Activated naive CD4-positive, alpha-beta T cell treated with anti-CD3 and anti-CD28 coated beads, Interleukin-2, amount 50 U/mL, for 72 hours (primary cell): ENCODE measurements at regions not wholly inside any gene's neighbourhood (a gene's known extent, or its start where the extent isn't known, plus 50 kb on each side); places are given as distances from the start of the nearest gene placed in this dataset.

ENCODE experiments used
- ATAC-seq, 2 donors: fragments of 150-1000 bp; cut with Tn5 transposase; 2 replicates each; pipeline ENCODE4 v1.10.0; 2021; ENCODE audit warnings: mild to moderate bottlenecking in 2 of 2, moderate library complexity in 2 of 2
- DNase-seq, 2 donors: peaks; one replicate each; pipeline ENCODE4 v3.0.0; 2021 to 2022; ENCODE audit warnings: low spot score in 2 of 2
- H3K27ac Mint-ChIP-seq, 2 donors: one replicate each; pipeline ENCODE4 v1.8.0; 2022; ENCODE audit warnings: mild to moderate bottlenecking in 2 of 2, mixed read lengths in 2 of 2
- H3K36me3 Mint-ChIP-seq, 2 donors: one replicate each; pipeline ENCODE4 v1.8.0; 2022; ENCODE audit warnings: mixed read lengths in 2 of 2
- H3K9me3 Mint-ChIP-seq, 2 donors: one replicate each; pipeline ENCODE4 v1.8.0; 2022; ENCODE audit warnings: mixed read lengths in 2 of 2

- no peak for ATAC-seq
- Mint-ChIP-seq H3K27ac (no peak overlapping the region), H3K9me3 (no peaks in the 10 kb centered on the region), H3K36me3 (no peaks in the 10 kb centered on the region)
- DNase-seq = no peak
These were observed 52.1 kb upstream of the HTATIP2 start for GRCh38 chr11:20311444-20311843.

DNA sequence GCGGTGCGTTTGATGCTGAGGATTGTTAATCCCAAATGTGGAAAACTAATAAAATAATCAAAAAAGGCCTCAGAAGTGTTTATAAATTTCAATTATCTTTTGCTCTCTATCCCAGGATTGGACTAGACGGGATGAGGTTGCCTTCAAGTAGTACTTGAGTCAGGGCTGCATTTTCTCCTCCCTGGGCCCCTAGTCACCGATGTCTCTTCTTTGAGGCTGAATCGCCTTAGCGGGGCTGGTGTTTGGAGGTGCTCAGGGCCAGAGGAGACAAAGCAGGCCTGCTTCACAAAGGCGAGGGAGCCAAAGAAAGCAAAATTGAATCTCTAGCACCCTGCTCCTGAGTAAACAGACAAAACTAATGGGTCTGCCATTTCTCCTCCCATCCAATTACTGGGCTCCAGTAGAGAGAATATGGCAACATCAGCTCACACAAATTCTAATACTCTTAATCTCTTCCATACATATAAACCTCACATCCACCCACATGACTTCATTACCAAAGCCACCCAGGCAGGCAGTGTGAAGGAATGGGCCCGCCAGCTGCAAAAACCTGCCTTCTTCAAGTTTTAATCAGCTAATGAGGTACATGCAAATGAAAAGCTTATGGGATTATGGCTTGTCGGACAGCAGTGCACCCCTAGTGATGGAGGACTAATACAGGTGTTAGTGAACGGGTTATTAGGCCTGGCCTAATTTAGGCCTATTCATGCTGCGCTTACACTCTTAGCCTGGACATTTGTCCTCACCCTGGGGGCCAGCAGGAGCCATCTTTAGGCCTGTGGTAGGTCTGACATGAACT is 52.7 kb upstream of the HTATIP2 start:
- H3K9me3 Mint-ChIP-seq = no peaks in the 10 kb centered on the region
- no peaks in the 10 kb centered on the region for H3K36me3 Mint-ChIP-seq
- ATAC-seq = no peak
- no peak overlapping the region for H3K27ac Mint-ChIP-seq
- no peak for DNase-seq

GRCh38 chr11:20310137-20310536 is 53.4 kb upstream of the HTATIP2 start:
- no peak for ATAC-seq
- H3K36me3 Mint-ChIP-seq = no peaks in the 10 kb centered on the region

GRCh38 chr11:20309231-20310025 is 54.1 kb upstream of the HTATIP2 start:
- no peaks in the 10 kb centered on the region for H3K36me3 Mint-ChIP-seq
- ATAC-seq (no peak), DNase-seq (no peak)
- H3K9me3 Mint-ChIP-seq = no peaks in the 10 kb centered on the region
- H3K27ac Mint-ChIP-seq = no peak overlapping the region

More at GRCh38 chr11:20310137-20310536, 53.4 kb upstream of the HTATIP2 start:
- no peak overlapping the region for H3K27ac Mint-ChIP-seq
- no peak for DNase-seq
- H3K9me3 Mint-ChIP-seq = no peaks in the 10 kb centered on the region

DNA sequence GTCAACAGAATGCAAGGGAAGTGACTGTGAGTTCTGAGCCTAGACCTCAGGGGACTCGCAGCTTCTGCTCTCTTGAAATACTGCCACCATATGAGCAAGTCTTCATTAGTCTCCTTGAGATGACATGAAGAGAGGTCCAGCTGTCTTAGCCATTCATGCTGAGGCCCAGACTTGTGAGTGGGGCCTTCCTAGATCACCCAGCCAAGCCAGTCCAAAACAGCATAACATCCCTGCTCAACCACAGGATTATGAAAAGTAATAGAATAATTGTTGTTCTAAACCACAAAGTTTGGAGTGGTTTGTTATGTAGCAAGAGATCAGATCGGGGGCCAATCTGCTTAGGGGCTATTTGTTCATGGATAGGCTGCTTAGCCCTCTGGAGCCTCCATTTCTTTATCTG is 54.9 kb upstream of the HTATIP2 start:
- Mint-ChIP-seq H3K9me3 (no peaks in the 10 kb centered on the region), H3K27ac (no peak overlapping the region), H3K36me3 (no peaks in the 10 kb centered on the region)
- ATAC-seq (no peak), DNase-seq (no peak)

DNA sequence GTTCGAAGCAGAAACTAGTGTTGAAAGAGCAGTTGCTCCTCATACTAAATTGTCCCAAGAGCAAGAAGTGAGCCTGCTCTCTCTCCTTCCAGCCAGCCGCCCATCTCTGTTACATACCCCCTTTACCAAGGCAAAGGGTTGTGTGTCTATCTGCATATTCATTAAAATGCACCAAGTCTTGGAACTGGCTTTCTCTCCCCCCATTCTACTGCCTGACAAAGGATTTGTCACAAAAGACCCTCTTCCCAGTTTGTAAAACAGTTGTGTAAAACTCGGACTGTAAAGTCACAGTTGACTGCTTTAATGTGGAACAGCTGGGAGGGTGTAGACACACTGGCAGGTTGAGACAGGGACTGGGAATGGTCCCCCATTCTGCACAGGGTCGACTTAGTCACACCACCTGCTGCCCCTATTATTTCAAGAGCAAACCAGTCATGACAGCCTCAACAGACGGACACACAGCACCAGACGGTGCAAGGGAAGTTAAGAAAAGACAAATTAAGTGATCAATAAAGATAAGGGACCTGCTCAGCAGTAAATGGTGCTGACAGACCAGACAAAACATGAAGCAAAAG is 60.0 kb upstream of the HTATIP2 start:
- DNase-seq = no peak
- Mint-ChIP-seq H3K36me3 (no peaks in the 10 kb centered on the region), H3K27ac (no peak overlapping the region), H3K9me3 (no peaks in the 10 kb centered on the region)
- ATAC-seq = no peak

- DNase-seq (no peak), ATAC-seq (no peak)
- H3K9me3 Mint-ChIP-seq = no peaks in the 10 kb centered on the region
- no peaks in the 10 kb centered on the region for H3K36me3 Mint-ChIP-seq
- H3K27ac Mint-ChIP-seq = no peak overlapping the region
These were observed 69.5 kb upstream of the HTATIP2 start for GRCh38 chr11:20293992-20294391.

GRCh38 chr11:20293531-20293930 is 70.0 kb upstream of the HTATIP2 start:
- Mint-ChIP-seq H3K27ac (no peak overlapping the region), H3K36me3 (no peaks in the 10 kb centered on the region), H3K9me3 (no peaks in the 10 kb centered on the region)
- no peak for DNase-seq
- no peak for ATAC-seq

DNA sequence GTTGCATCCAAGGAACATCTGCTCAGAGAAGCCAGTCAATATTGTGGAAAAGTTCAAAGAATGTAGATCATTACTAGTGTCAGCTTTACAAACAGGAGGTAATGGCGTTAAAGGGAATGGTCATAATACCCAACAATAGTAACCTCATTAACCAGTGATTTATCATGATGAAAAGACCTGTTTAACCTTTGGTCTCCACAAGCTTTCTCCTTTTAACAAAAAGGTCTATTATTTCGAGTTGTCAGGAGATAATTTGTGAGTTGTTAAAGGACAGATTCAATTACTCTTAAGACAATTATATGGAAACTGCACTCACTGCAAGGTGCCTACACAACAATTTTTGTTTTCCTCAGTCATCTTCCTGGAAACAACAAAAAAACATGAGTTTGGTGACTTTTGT is 73.8 kb upstream of the HTATIP2 start:
- Mint-ChIP-seq H3K27ac (no peak overlapping the region), H3K36me3 (no peaks in the 10 kb centered on the region), H3K9me3 (no peaks in the 10 kb centered on the region)
- DNase-seq = no peak
- no peak for ATAC-seq

- no peak for ATAC-seq
- H3K27ac Mint-ChIP-seq = no peak overlapping the region
- DNase-seq = no peak
These were observed 80.0 kb upstream of the HTATIP2 start for GRCh38 chr11:20283475-20283874.

DNA sequence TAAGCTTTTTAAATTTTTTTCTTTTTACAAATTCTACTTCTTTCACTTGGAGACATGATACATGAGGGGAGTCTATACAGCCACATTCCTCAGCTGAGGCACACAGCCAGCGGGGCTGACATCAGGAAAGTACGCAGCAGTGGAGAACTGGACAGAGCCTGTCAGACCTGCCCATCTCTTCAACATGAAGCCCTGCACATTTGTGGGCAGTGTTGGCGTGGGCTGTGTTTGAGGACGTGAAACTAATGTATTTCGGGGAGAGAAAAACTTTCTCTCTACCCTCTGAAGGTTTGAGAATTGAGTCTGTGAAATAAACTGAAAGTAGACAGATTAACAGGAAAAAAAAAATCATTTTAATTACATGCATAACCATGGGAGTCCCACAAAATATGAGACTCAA is 84.8 kb upstream of the HTATIP2 start:
- DNase-seq = no peak
- no peaks in the 10 kb centered on the region for H3K9me3 Mint-ChIP-seq
- no peak overlapping the region for H3K27ac Mint-ChIP-seq
- no peaks in the 10 kb centered on the region for H3K36me3 Mint-ChIP-seq
- ATAC-seq = no peak

More at GRCh38 chr11:20283475-20283874, 80.0 kb upstream of the HTATIP2 start:
- Mint-ChIP-seq H3K36me3 (no peaks in the 10 kb centered on the region), H3K9me3 (no peaks in the 10 kb centered on the region)

DNA sequence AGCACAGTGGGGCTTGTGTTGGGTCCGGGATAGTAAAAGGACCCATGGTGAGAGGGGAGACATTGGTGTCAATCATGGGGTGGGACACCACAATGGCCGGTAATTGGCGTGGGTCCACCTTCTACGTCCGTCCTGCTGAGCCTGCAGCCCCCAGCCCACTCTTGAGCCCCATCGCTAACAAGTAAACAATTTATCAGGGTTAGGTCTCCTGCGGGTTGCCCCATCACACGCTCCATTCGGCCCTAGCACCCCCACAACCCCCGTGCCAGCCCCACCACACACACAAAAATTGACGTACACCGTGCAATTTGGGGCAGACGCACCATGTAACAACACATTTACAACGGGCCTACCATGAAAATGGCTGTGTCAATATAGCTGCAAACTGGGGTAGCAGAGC is 86.5 kb upstream of the HTATIP2 start:
- ATAC-seq (no peak), DNase-seq (no peak)
- no peaks in the 10 kb centered on the region for H3K9me3 Mint-ChIP-seq

GRCh38 chr11:20275987-20276965 is 87.2 kb upstream of the HTATIP2 start:
- Mint-ChIP-seq H3K9me3 (no peaks in the 10 kb centered on the region), H3K36me3 (no peaks in the 10 kb centered on the region), H3K27ac (no peak overlapping the region)
- DNase-seq (no peak), ATAC-seq (no peak)

More for the DNA sequence above, 86.5 kb upstream of the HTATIP2 start:
- Mint-ChIP-seq H3K27ac (no peak overlapping the region), H3K36me3 (no peaks in the 10 kb centered on the region)

DNA sequence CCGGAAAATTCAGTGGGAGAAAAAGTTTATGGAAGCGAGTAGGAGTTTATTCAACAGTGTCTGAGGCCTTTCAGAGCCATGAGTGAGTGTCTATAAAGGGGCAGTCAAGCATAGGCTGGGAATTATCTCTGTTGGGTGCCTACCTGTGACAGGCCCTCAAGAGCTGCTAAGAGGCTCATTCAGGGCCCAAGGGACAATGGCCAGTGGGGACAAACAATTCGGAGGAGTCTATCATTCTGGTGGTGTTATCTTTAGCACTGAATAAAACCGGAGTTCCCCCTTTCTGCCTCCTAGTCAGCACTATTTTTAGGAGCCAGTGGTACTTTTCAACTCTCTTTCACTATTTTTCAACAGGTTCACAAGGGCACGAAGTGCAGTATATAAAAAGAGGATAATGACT is 89.5 kb upstream of the HTATIP2 start:
- Mint-ChIP-seq H3K27ac (no peak overlapping the region), H3K9me3 (no peaks in the 10 kb centered on the region), H3K36me3 (no peaks in the 10 kb centered on the region)
- no peak for DNase-seq
- no peak for ATAC-seq

DNA sequence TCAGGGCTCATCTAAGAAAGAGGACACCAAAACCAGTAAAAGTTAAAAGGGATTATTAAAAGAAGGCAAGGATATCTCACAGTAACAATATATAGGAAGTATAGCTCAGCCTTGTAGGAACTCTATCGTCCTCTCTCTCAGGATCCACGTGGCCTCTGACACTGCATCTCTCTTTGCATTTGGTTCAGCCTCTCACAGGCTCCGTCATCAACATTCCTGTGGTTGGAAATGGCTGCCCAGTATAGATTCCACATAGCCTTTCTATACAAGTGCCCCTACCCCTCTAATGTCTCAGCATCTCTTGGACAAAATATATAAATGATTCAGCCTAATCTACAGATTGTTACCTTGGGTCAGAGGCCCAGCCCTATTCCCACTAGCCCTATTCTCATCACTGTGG is 101.3 kb upstream of the DBX1 start:
- H3K9me3 Mint-ChIP-seq = no peaks in the 10 kb centered on the region
- no peaks in the 10 kb centered on the region for H3K36me3 Mint-ChIP-seq
- no peak overlapping the region for H3K27ac Mint-ChIP-seq
- DNase-seq (no peak), ATAC-seq (no peak)

- DNase-seq (no peak), ATAC-seq (no peak)
- no peak overlapping the region for H3K27ac Mint-ChIP-seq
- H3K9me3 Mint-ChIP-seq = no peaks in the 10 kb centered on the region
- no peaks in the 10 kb centered on the region for H3K36me3 Mint-ChIP-seq
These were observed 100.0 kb upstream of the DBX1 start for GRCh38 chr11:20260307-20260706.
